ENCODE measurements at regions not wholly inside any gene's neighbourhood (a gene's known extent, or its start where the extent isn't known, plus 50 kb on each side); places are given as distances from the start of the nearest gene placed in this dataset.

DNA sequence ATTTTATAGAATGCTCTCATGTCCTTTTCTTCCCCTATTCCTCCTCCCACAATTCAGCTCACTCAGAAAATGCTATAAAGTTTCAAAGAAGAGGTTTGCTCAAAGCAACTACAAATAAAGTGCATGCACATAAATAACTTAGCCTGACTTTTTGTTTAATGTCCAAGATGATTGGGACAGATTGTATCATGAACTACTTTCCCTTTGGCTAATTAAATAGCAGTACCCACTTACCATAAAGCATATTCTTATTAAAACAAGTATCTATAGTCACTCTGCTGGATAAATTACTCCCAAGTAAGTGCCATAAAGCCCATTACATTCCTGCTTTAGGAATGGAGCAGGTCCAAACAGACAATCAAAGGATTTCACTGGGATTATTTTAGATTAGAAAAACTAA is 576.0 kb downstream of the LMO4 start:
- Mint-ChIP-seq H3K27me3 (peaks cover 6 to 24% (median 16%) of the 10 kb centered on the region in 5 donors), H3K36me3 (no peaks in the 10 kb centered on the region), H3K9me3 (peaks cover 0 to 7% (median 0%) of the 10 kb centered on the region in 11 donors), H3K4me1 (peaks cover 0 to 7% (median 3%) of the 10 kb centered on the region in 7 donors), H3K27ac (no peak overlapping the region), H3K4me3 (no peak overlapping the region)
- Histone ChIP-seq H3K4me3 (ENCODE audit: low read length) (no peak overlapping the region), H3K4me1 (ENCODE audit: control insufficient read depth in 2 of 2, insufficient read depth in 2 of 2, low read length in 2 of 2) (no peaks in the 10 kb centered on the region), H3K36me3 (ENCODE audit: control insufficient read depth in 2 of 3, insufficient read depth in 3 of 3, low read length in 3 of 3) (no peaks in the 10 kb centered on the region), H3K9me3 (ENCODE audit: control insufficient read depth in 2 of 3, low read length in 3 of 3) (no peaks in the 10 kb centered on the region), H3K27me3 (ENCODE audit: control insufficient read depth in 2 of 2, insufficient read depth in 2 of 2, low read length in 2 of 2) (peaks cover 0 to 4% of the 10 kb centered on the region in 2 donors), H3K27ac (ENCODE audit: low read depth, low read length) (no peak overlapping the region)
- intact Hi-C loops (cut with micrococcal nuclease), result no loop called here
- ATAC-seq (no peak), DNase-seq (no peak)
- ChIA-PET POLR2A (no interaction called here), CTCF (no interaction called here)

DNA sequence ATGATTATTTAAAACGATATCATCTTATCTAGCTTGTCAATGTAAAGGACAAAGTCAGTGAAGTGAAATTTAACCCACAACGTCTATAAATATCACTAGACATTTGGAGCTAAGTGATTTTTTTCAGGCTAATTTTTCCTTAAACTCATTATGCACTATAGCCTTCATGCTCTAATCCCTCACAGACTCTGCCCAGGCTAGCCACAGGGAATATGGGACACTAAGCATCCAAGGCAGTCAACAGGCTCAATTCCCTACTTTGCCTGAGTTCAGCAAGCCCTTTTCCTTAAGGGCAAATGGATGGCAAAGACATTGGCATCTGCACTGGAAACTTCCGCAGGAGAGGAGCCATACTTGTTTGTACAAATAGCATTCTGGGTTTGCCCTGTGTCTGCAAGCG is 577.0 kb downstream of the LMO4 start:
- intact Hi-C loops (cut with micrococcal nuclease), result no loop called here
- H3K4me1 ChIP-seq (ENCODE audit: control insufficient read depth in 2 of 2, insufficient read depth in 2 of 2, low read length in 2 of 2), result no peaks in the 10 kb centered on the region
- POLR2A ChIA-PET, result no interaction called here
- H3K4me1 Mint-ChIP-seq, result peaks cover 0 to 7% (median 3%) of the 10 kb centered on the region in 7 donors
- DNase-seq (no peak), ATAC-seq (no peak)
- H3K27me3 ChIP-seq (ENCODE audit: control insufficient read depth in 2 of 2, insufficient read depth in 2 of 2, low read length in 2 of 2), result peaks cover 0 to 4% of the 10 kb centered on the region in 2 donors
- no peak overlapping the region for H3K27ac Mint-ChIP-seq
- H3K4me3 Mint-ChIP-seq, result no peak overlapping the region
- H3K9me3 Mint-ChIP-seq, result peaks cover 0 to 7% (median 0%) of the 10 kb centered on the region in 11 donors
- no peak overlapping the region for H3K27ac ChIP-seq (ENCODE audit: low read depth, low read length)
- H3K36me3 Mint-ChIP-seq, result no peaks in the 10 kb centered on the region
- H3K9me3 ChIP-seq (ENCODE audit: control insufficient read depth in 2 of 3, low read length in 3 of 3), result no peaks in the 10 kb centered on the region
- peaks cover 6 to 20% (median 13%) of the 10 kb centered on the region in 5 donors for H3K27me3 Mint-ChIP-seq
- no peak overlapping the region for H3K4me3 ChIP-seq (ENCODE audit: low read length)
- CTCF ChIA-PET, result no interaction called here
- no peaks in the 10 kb centered on the region for H3K36me3 ChIP-seq (ENCODE audit: control insufficient read depth in 2 of 3, insufficient read depth in 3 of 3, low read length in 3 of 3)

DNA sequence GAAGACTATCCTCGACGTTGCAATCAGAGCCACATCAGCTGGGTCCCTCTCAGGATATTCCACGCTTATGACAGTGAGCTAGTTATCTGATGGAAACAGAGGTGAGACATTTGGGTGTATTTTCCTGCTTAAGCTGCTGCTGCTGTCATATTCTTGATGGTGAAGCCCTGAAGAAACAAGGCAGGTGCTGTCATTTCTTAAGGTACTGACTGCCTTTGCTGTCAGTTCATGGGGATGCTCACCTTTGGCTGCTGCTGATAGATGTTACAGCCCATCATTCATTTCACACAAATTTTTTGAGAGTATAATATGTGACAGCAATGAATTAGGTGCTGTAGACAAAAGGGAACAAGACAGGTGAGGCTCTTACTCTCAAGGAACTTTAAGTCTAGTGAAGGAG is 577.4 kb downstream of the LMO4 start:
- peaks cover 0 to 7% (median 3%) of the 10 kb centered on the region in 7 donors for H3K4me1 Mint-ChIP-seq
- peaks cover 0 to 7% (median 0%) of the 10 kb centered on the region in 11 donors for H3K9me3 Mint-ChIP-seq
- ChIA-PET POLR2A (no interaction called here), CTCF (no interaction called here)
- Histone ChIP-seq H3K27me3 (ENCODE audit: control insufficient read depth in 2 of 2, insufficient read depth in 2 of 2, low read length in 2 of 2) (peaks cover 0 to 4% of the 10 kb centered on the region in 2 donors), H3K9me3 (ENCODE audit: control insufficient read depth in 2 of 3, low read length in 3 of 3) (no peaks in the 10 kb centered on the region), H3K4me1 (ENCODE audit: control insufficient read depth in 2 of 2, insufficient read depth in 2 of 2, low read length in 2 of 2) (no peaks in the 10 kb centered on the region), H3K4me3 (ENCODE audit: low read length) (no peak overlapping the region), H3K36me3 (ENCODE audit: control insufficient read depth in 2 of 3, insufficient read depth in 3 of 3, low read length in 3 of 3) (no peaks in the 10 kb centered on the region), H3K27ac (ENCODE audit: low read depth, low read length) (no peak overlapping the region)
- DNase-seq, result no peak
- H3K27ac Mint-ChIP-seq, result no peak overlapping the region
- no peaks in the 10 kb centered on the region for H3K36me3 Mint-ChIP-seq
- intact Hi-C loops (cut with micrococcal nuclease), result no loop called here
- no peak for ATAC-seq
- H3K27me3 Mint-ChIP-seq, result peaks cover 6 to 19% (median 13%) of the 10 kb centered on the region in 5 donors
- H3K4me3 Mint-ChIP-seq, result no peak overlapping the region

DNA sequence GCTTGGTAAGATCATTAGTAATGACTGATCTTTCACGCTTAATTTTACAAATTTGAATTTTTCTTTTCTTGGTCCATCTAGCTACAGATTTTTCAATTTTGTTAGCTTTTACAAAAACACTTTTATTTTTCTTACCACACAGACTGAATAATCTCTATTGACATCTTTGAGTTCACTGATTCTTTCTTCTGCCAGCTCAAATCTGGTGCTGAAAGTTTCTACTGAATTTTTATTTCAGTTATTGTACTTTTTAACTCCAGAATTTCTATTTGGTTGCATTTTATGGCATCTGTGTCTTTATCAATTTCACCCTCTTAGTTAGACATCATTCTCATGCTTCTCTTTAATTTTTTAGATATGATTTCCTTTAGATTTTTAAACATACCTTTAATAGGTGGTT is 584.7 kb downstream of the LMO4 start:
- Mint-ChIP-seq H3K4me3 (no peak overlapping the region), H3K36me3 (no peaks in the 10 kb centered on the region), H3K9me3 (peaks cover 0 to 23% (median 7%) of the 10 kb centered on the region in 11 donors), H3K4me1 (no peaks in the 10 kb centered on the region), H3K27ac (no peak overlapping the region), H3K27me3 (peaks cover 0 to 12% (median 6%) of the 10 kb centered on the region in 5 donors)
- Histone ChIP-seq H3K4me3 (ENCODE audit: low read length) (no peak overlapping the region), H3K27me3 (ENCODE audit: control insufficient read depth in 2 of 2, insufficient read depth in 2 of 2, low read length in 2 of 2) (no peaks in the 10 kb centered on the region), H3K27ac (ENCODE audit: low read depth, low read length) (no peak overlapping the region), H3K9me3 (ENCODE audit: control insufficient read depth in 2 of 3, low read length in 3 of 3) (no peaks in the 10 kb centered on the region), H3K36me3 (ENCODE audit: control insufficient read depth in 2 of 3, insufficient read depth in 3 of 3, low read length in 3 of 3) (no peaks in the 10 kb centered on the region), H3K4me1 (ENCODE audit: control insufficient read depth in 2 of 2, insufficient read depth in 2 of 2, low read length in 2 of 2) (no peaks in the 10 kb centered on the region)
- CTCF ChIA-PET, result interaction anchor here (0.6 kb wide), 1 partner anchor 179 kb away, joined by 3 read pairs; no protein-coding TSS in a partner anchor
- intact Hi-C loops (cut with micrococcal nuclease), result no loop called here
- POLR2A ChIA-PET, result no interaction called here
- DNase-seq, result no peak
- no peak for ATAC-seq

DNA sequence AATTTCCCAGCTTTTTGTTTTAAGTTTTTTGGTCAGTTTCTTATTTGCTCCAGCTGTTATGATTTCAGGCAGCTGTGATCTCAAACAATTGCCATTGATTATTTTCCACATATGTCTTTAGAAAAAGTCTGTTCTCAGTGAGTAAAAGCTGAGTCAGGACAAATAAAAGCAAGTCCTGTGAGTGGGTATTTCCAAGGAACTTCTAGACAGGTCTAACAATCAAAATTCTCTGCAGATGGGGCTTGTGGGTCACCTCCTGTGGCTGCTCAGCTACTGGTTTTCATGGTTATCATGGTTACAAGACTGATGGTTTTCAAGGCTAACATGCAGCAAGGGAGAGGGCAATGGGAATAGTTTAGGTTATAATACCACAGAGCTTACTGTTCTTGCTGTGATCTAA is 585.7 kb downstream of the LMO4 start:
- POLR2A ChIA-PET, result no interaction called here
- CTCF ChIA-PET, result no interaction called here
- Mint-ChIP-seq H3K4me3 (no peak overlapping the region), H3K9me3 (peaks cover 0 to 23% (median 5%) of the 10 kb centered on the region in 11 donors), H3K4me1 (no peaks in the 10 kb centered on the region), H3K36me3 (no peaks in the 10 kb centered on the region), H3K27me3 (peaks cover 0 to 11% (median 9%) of the 10 kb centered on the region in 5 donors), H3K27ac (no peak overlapping the region)
- H3K4me3 ChIP-seq (ENCODE audit: low read length), result no peak overlapping the region
- ATAC-seq (no peak), DNase-seq (no peak)
- no peaks in the 10 kb centered on the region for H3K4me1 ChIP-seq (ENCODE audit: control insufficient read depth in 2 of 2, insufficient read depth in 2 of 2, low read length in 2 of 2)
- no peaks in the 10 kb centered on the region for H3K27me3 ChIP-seq (ENCODE audit: control insufficient read depth in 2 of 2, insufficient read depth in 2 of 2, low read length in 2 of 2)
- H3K36me3 ChIP-seq (ENCODE audit: control insufficient read depth in 2 of 3, insufficient read depth in 3 of 3, low read length in 3 of 3), result no peaks in the 10 kb centered on the region
- intact Hi-C loops (cut with micrococcal nuclease), result no loop called here
- no peaks in the 10 kb centered on the region for H3K9me3 ChIP-seq (ENCODE audit: control insufficient read depth in 2 of 3, low read length in 3 of 3)
- no peak overlapping the region for H3K27ac ChIP-seq (ENCODE audit: low read depth, low read length)

DNA sequence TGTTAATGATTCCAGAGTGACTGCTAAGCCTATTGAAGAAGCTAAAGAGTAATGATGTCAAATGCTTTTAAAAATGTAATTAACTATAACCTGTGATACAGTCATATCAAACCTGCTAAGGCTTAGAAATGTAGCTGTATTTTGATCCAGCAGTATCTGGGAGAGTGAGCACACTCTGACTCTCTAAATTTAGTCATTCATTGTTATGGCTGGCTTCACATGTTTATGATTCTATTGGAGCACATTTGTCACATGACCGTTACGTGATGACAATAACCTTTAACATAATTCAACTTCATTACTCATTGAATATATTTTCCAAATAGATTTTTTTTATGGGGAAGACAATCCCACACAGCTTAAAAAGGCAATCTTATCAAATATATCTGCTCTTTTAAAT is 587.1 kb downstream of the LMO4 start:
- Mint-ChIP-seq H3K9me3 (peaks cover 0 to 23% (median 5%) of the 10 kb centered on the region in 11 donors), H3K27ac (no peak overlapping the region), H3K36me3 (no peaks in the 10 kb centered on the region), H3K27me3 (peaks cover 0 to 11% (median 9%) of the 10 kb centered on the region in 5 donors), H3K4me3 (no peak overlapping the region), H3K4me1 (no peaks in the 10 kb centered on the region)
- Histone ChIP-seq H3K27me3 (ENCODE audit: control insufficient read depth in 2 of 2, insufficient read depth in 2 of 2, low read length in 2 of 2) (no peaks in the 10 kb centered on the region), H3K4me3 (ENCODE audit: low read length) (no peak overlapping the region), H3K9me3 (ENCODE audit: control insufficient read depth in 2 of 3, low read length in 3 of 3) (no peaks in the 10 kb centered on the region), H3K36me3 (ENCODE audit: control insufficient read depth in 2 of 3, insufficient read depth in 3 of 3, low read length in 3 of 3) (no peaks in the 10 kb centered on the region), H3K27ac (ENCODE audit: low read depth, low read length) (no peak overlapping the region), H3K4me1 (ENCODE audit: control insufficient read depth in 2 of 2, insufficient read depth in 2 of 2, low read length in 2 of 2) (no peaks in the 10 kb centered on the region)
- ChIA-PET CTCF (no interaction called here), POLR2A (no interaction called here)
- intact Hi-C loops (cut with micrococcal nuclease), result no loop called here
- DNase-seq (no peak), ATAC-seq (no peak)

DNA sequence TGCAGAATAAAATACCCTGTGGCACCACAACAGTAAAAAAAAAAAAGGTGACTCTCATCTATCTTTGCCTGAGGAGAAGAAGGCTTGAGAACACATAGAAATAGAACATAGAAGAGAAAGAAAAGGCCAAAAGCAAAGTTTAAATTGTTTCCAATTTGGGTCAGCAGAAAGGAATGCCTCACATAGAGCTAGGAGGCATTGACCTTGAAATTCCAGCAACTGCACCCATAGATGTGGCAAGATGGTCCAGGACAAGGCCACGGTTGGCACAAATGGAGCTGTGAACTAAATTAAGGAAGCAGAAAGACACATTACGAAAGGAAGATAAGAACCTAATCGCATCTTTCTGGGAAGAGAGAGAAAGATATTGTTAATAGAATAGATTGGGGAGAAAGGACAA is 588.3 kb downstream of the LMO4 start:
- Histone ChIP-seq H3K4me1 (ENCODE audit: control insufficient read depth in 2 of 2, insufficient read depth in 2 of 2, low read length in 2 of 2) (no peaks in the 10 kb centered on the region), H3K27me3 (ENCODE audit: control insufficient read depth in 2 of 2, insufficient read depth in 2 of 2, low read length in 2 of 2) (no peaks in the 10 kb centered on the region), H3K9me3 (ENCODE audit: control insufficient read depth in 2 of 3, low read length in 3 of 3) (no peaks in the 10 kb centered on the region), H3K27ac (ENCODE audit: low read depth, low read length) (no peak overlapping the region), H3K36me3 (ENCODE audit: control insufficient read depth in 2 of 3, insufficient read depth in 3 of 3, low read length in 3 of 3) (no peaks in the 10 kb centered on the region), H3K4me3 (ENCODE audit: low read length) (no peak overlapping the region)
- Mint-ChIP-seq H3K27me3 (peaks cover 0 to 11% (median 9%) of the 10 kb centered on the region in 5 donors), H3K36me3 (no peaks in the 10 kb centered on the region), H3K9me3 (peaks cover 0 to 21% (median 5%) of the 10 kb centered on the region in 11 donors), H3K4me3 (no peak overlapping the region), H3K27ac (no peak overlapping the region), H3K4me1 (no peaks in the 10 kb centered on the region)
- intact Hi-C loops (cut with micrococcal nuclease), result no loop called here
- POLR2A ChIA-PET, result no interaction called here
- CTCF ChIA-PET, result no interaction called here
- no peak for ATAC-seq
- no peak for DNase-seq
